Activated T-cell treated with anti-CD3 and anti-CD28 coated beads, Interleukin-2, amount 50 U/mL, for 48 hours (primary cell): ENCODE measurements at regions not wholly inside any gene's neighbourhood (a gene's known extent, or its start where the extent isn't known, plus 50 kb on each side); places are given as distances from the start of the nearest gene placed in this dataset.
"Not testable (repeated sequence)": the region's sequence is repeated elsewhere in the genome, so short reads cannot be mapped to it uniquely, and the experiment has no call there.

Experiments
- DNase-seq, 2 experiments: peaks; one replicate each; pipeline ENCODE4 v3.0.0-alpha.2; 2020

DNA sequence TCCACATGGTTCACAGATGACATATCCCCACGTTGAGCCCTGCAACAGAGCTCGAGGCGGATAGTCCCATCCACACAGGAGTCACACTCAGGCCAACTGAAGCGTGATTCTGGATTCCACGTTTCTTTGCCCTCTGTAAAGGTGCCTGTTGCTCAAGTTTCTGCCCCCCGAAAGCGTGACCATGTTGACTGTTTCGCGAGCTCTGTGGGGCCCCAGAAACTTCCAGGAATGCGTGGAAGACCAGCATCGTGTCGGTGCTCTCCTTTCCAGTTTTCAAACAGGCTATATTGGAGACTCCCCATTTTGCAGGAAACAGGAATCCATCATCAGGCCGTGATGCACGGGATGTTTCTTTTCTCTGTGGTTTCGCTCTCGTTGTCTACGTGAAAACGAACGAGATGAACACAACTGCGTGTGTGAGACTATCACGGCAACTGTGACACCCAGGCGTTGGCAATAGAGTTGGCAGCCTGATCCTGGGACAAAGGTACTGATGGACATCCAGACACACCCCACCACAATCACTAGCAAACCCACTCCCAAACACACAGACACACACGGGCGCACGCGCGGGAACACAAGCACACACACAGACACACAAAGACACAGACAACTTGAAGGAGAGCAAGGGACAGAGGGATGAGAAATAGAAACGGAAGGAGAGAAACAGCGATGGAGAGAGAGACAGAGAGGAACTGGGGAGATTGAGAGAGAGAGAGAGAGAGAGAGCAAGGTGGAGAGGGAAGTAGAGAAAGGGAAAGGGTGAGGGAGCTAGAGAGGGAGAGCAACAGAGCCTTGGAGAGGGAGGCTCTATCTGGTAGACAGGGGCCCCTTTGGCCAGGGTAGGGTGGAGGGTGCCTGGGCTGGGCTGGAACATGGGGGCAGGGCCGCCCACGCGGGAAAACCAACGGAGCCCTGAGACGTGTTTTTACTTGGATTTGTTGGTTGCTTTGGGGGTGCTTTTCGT lies 1609.3 kb downstream of the SPATA31A7 start:
- DNase-seq, result peak; percentile 68 to 72

DNA sequence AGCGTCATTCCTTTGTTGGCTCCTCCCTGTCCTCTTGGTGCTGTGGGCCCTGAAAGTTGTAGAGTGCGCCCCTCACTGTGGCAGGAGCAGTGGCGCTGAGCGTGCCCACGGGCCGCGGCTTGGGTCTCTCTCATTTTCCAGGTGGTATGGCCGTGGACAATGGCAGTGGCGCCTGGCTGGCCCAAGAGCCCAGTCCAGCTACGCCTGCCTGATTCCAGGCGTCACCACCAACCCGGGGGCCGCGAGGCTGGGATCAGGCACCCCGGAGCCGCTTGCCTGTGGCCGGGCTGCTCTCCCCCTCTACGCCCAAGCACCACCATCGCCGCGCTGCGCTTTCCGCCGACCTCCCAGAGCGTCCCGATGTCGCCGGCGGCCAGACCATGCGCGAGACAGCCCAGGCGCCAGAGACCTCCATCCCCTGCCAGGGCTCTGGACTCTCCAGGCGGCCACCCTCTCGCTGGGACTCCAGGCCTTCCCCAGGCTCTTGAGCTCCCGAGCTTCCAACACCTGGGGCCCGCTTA lies 1610.1 kb downstream of the SPATA31A7 start:
- DNase-seq, result peak; percentile 63 to 67

DNA sequence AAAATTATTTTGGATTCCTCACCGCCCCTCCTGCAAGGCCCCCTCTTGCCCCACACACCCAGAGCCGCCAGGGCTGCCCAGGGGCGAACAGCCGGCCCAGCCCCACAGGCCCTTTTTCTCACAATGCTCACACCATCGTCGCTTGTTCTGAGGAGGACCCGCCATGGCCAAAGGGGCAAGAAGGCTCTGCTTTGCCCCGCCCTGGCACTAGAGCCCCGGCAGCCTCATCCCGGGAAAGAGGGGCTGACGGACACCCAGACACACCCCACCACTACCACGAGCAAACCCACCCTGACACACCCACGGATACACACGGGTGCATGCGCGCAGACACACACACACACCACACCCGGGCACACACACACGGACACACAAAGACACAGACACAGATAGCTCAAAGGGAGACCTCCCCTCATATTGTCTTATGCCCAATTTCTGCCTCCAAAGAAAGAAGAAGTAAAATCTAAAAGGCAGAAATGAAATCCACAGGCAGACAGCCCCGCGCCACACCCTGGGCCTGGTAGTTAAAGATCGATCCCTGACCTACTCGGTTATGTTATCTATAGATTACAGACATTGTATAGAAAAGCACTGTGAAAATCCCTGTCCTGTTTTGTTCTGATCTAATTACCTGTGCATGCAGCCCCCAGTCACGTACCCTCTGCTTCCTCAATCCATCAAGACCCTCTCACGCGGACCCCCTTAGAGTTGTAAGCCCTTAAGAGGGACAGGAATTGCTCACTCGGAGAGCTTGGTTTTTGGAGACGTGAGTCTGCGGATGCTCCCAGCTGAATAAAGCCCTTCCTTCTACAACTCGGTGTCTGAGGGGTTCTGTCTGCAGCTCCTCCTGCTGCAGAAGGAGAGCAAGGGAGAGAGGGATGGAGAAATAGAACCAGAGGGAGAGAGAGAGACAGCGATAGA lies 1610.9 kb downstream of the SPATA31A7 start:
- DNase-seq, result peak; percentile 63 to 67

DNA sequence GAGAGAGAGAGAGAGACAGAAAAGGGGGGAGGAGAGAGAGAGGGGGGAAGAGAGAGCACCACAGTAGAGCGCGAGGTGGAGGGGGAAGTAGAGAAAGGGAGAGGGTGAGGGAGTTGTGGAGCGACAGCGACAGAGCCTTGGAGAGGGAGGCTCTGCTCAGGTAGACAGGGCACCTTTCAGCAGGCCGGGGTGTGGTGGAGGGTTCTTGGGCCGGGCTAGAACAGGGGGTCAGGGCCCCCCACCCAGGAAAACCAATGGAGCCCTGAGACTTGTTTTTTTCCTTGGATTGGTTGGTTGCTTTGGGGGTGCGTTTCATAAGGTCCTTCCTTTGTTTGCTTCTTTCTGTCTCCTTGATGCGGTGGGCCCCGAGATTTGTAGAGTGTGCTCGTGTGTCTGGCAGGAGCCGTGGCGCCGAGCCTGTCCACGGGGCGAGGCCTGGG lies 1611.6 kb downstream of the SPATA31A7 start:
- DNase-seq, result peak; percentile 51 to 59

DNA sequence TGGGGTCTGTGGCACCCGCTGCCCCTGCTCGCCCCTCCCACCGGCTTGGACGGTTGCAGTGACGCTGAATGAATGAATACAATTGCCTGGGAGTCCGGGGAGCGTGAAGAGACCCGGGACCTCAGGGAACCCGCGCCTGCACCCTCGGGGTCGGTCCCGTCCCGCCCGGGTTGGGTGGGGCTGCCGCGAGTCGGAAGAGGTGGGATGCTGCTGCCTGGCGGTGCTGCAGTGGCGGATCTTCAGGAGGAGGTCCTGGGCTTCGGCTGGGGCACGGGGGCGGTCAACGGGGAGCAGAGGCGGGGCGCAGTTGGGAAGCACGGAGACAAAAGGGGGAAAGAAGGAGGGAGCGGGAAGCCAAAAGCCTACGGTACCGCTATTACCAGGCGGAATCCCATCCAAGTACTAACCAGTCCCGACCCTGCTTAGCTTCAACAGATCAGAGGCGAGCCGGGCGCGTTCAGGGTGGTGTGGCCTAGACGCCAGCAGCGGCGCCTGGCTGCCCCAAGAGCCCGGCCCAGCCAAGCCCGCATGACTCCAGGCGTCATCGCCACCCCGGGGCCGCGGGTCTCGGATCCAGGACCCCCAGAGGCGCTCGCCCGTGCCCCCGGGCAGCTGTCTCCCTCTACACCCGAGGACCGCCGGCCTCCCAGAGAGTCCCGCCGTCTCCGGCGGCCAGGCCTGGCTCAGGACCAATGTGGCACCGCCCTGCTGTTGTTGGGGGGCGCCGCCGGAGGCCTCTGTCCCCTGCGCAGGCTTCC lies 1612.3 kb downstream of the SPATA31A7 start:
- peak; percentile 91 to 93 for DNase-seq

DNA sequence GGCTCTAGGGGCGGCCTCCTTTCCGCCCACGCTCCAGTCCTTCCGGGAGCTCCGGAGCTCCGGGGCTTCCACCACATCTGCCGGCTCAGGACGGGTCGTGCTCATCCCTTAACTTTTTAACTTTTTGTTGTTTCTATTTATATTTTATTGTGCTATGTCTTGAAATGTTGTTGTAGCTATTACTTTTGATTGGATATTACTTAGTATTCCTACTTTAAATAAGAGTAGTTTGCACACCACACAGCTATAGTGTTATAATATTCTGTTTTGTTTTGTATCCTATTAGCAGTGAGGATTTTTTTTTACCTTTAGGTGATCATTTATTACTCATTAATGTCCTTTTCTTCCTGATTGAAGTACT lies 1612.9 kb downstream of the SPATA31A7 start:
- DNase-seq, result not testable (repeated sequence)

DNA sequence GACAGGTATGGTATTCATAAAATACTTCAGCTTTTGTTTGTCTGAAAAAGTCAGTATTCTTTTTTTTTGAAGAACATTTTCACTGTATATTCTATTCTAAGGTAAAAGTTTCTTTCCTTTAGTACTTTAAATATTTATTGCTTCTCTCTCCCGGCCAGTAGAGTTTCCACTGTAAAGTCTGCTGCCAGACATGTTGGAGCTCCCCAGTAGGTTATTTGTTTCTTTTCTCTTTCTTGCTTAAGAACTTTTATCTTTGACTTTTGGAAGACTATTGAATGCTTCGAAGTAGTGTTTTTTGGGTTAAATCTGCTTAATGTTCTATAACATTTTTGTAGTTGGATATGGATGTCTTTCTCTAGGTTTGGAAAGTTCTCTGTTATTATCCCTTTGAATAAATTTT lies 1613.3 kb downstream of the SPATA31A7 start:
- not testable (repeated sequence) for DNase-seq

DNA sequence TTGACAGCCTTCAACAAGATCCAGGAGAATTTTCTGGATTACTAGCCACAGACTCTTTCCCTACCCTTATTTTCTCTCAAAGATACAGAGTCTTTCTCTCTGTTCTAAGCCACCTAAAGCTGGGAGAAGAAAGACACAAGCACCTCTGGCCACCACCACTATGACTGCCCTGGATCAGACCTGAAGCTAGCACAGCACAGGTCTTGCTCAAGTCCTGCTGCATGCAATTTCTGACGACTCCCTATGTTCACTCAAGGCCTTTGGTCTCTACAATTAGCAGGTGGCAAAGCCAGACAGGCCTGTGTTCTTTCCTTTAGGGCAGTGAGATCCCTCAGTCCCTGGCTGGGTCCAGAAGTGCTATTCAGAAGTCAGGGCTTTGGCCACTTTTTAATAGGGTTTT lies 1614.5 kb downstream of the SPATA31A7 start:
- not testable (repeated sequence) for DNase-seq

DNA sequence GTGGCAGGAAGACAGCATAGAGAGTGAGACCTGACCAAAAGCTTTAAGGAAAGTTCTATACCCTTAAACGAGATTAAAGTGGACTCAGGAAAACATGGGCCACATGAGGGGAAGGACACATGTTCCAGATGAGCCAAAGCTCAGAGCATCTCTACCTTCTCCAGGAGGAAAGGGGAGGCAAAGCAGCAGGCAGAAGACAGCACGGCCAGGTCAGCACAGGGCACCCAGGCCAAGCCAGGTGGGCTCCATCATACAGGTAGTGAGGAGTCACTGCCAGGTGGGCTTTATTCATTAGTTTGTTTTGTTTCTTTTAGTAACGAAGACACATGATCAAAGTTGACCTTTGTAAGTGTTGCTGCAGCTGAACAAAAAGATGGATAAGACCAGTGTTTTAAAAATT lies 1617.6 kb downstream of the SPATA31A7 start:
- DNase-seq, result not testable (repeated sequence)

DNA sequence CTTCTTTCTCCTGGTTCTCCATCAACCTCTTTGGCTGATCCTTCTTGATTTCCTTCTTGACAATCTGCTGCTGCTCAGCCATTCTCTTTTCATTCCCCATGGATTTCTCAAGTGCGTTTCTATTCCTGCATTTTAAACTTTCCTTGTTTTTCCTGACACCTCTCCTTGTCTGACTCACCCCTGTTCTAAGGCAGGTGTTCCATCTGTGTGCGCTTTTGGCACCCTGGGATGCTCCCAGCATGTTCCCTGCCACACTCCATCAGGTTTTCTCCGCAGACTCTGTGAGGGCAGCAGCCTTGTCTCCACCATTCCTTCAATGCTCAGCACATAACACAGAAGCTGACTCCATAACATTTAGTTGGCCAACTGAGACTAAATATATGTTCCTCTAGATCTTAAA lies 1618.2 kb downstream of the SPATA31A7 start:
- DNase-seq, result not testable (repeated sequence)

DNA sequence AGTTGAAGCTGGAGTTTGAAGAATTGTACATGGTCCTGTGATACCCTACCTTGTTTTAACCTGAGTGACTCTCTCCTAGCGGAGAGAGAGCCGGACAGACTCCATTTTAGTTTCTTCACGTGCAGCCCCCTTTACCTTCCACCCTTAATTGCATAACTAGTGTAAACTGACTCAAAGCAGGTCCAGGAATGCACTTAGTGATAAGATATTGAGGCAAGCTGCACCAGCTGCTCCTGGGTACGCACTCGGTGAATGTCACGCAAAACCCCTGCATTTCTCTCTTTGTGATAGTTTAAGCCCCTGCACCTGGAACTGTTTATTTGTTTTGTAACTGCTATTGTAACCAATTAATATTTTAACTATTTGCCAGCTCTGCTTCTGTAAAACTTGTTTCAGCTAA lies 1620.5 kb downstream of the SPATA31A7 start:
- not testable (repeated sequence) for DNase-seq

DNA sequence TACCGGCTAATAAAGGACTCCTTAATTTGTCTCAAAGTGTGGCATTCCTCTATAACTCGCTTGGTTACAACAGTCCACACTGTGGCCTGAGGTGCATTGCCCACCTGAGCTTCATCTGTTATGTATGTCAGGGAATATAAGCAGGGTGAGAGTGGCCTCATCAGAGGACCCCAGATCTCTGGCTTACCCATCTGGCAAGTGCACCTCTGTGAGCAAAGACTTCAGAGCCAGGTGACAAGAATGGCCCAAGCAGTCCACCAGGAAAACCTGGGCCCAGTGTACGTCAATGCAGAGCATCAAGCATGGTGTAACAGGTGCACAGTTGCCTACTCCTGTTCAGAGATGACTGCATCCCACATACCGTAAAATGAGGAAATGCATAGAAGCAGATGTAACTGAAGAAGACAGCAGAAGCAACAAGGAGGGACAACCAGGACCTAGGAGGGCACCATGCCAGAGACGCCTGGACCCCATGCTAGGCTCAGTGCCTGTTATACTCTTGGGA lies 1621.0 kb downstream of the SPATA31A7 start:
- DNase-seq, result not testable (repeated sequence)

DNA sequence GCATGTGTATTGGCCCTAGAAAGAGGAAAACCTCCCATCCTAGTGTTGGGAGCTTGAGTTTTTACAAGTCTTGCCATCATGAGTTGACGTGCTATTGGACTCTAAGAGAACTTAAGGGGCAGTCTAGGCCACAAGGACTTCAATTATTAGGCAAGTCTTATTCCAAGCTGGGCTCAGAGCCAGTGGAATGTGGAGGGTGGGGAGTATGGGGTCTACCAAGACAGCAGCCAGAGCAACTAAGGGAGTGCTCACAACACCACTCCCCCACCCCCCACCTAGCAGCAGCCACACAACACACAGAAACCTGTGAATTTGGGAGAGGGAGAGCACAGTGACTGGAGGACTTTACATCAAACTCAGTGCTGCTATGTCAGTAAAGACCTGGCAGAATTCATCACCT lies 1625.6 kb downstream of the SPATA31A7 start:
- not testable (repeated sequence) for DNase-seq

DNA sequence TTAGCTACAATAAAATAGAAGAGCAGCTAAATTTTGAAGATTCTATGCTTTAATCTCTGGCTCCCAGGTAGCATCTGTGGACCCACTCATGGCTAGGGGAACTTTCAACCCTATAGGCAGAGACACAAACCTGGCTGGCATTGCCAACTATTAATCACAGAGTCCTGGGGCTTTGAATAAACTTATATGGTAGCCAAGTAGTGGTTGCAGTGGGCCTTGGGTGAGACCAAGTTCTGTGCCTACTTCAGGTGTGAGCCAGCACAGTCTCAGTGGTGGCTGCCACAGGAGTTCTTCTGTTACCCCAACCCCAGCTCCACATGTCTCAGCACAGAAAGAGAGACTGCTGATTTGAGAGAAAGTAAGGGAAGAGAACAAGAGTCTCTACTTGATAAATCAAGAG lies 1626.5 kb downstream of the SPATA31A7 start:
- not testable (repeated sequence) for DNase-seq

DNA sequence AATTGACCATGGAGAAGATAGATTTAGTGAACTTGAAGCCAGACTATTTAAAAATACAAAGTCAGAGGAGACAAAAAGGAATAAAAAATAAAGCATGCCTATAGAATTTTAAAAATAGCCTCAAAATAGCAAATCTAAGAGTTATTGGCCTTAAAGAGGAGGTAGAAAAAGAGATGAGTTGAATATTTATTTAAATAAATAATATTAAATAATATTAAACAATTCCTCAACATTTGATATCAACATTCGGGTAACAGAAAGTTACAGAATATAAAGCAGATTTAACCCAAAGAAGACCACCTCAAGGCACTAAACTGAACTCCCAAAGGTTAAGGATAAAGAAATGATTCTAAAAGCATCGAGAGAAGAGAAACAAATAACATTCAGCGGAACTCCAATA lies 1627.4 kb downstream of the SPATA31A7 start:
- DNase-seq, result not testable (repeated sequence)

DNA sequence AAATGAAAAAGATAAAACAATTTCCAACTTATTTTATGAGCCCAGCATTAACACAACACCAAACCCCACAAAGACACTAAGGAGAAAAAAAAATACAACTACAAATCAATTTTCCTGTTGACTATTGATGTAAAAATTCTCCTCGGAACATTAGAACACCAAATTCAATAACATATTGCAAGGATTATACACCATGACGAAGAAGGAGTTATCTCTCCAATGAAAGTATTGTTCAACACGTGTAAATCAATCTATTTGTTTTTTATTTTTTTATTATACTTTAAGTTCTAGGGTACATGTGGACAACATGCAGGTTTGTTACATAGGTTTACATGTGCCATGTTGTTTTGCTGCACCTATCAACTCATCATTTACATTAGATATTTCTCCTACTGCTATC lies 1632.3 kb downstream of the SPATA31A7 start:
- DNase-seq, result not testable (repeated sequence)

DNA sequence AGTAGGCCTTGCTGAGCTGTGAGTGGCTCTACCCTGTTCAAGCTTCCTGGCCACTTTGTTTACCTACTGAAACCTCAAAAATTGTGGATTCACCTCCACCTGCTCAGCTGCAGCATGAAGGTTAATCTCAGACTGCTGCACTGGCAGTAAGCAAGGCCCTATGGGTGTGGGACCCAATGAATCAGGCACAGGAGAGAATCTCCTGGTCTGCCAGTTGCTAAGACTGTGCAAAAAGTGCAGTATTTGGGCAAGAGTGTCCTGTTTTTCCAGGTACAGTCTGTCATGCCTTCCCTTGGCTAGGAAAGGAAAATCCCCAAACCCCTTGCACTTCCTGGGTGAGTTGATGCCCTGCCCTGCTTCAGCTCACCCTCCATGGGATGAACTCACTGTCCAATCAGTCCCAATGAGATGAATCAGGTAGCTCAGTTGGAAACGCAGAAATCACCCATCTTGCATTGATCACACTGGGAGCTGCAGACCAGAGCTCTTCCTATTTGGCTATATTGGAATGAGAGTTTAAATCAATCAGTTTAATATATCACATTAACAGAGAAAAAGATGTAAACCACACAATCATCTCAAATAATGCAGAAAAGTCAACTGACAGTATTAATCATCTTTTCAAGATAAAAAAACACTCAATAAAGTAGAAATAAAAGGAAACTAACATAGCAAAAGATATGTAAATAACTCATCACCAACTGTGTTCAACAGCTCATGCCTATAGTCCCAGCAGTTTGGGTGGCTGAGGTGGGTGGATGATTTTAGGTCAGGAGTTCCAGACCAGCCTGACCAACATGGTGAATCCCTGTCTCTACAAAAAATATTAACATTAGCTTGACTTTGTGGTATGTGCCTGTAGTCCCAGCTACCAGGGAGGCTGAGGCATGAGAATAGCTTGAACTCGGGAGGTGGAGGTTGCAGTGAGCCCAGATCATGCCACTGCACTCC lies 1638.4 kb downstream of the SPATA31A7 start:
- not testable (repeated sequence) for DNase-seq

DNA sequence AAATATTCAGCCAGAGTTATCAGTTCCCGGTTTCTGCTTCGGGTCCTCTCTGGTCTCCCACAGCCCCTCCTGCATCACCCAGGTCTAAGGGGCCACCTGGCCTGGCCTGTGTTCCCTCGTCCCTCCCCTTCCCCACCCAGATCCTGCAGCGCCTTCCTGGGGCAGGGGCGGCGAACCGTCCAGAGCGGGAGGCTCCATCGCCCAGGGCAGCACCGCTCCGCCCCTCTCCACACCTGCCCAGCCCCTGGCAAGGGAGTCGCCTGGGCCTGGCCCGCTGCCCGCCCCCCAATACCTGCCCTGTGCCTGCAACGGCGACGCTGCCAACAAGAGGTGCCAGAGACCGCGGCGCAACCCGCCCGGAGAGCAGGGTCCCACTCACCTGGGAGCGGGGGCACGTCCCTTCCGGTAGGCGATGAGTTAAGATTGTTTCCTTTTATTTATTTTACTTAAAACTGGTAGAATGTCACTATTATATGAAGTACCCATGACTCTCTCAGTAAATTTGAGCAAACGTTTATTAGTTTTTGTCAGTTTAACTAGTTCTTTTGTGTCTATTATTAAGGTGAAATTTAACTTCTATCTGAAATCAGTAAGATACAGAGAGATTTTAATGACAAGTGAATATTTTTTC lies 1641.1 kb downstream of the SPATA31A7 start:
- DNase-seq, result not testable (repeated sequence)

DNA sequence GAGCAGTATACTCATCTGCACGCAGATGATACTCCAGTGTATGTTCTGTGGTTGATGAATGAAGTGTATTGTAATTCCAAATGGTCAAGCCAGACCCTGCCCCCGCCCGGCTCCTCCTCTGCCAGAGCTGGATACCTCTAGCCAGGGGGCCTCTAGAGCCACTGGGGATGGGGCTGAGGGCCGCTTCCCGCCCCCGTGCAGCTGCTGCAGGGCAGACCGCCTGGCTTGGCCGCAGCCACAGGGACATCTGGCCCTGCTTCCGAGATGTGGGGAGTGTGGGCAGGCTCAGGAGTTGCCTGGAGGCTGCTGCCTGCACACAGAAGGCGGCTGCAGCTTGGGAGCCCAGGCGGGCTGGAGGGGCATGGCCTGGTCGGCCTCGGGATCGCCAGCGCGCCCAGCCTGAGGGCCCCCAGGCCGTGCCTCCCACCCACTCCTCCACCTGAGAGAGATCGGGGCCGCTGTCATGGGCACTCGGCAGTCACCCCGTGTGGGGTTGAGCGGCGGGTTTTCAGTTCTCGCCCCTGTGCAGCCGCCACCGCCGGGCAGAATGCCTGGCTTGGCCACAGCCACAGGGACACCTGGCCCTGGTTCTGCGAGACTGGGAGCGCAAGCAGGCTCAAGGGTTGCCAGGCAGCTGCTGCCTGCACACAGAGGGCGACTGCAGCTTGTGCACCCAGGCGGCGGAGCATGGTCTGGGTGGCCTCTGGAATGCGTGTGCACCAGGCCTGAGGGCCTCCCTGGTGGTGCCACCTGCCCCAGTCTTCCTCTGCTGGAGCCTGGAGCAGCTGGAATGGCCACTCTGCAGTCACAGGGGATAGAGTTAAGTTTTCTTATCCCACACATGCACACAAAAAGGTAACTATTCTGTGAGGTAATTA lies 1643.7 kb downstream of the SPATA31A7 start:
- DNase-seq, result not testable (repeated sequence)
